ENCODE measurements at regions not wholly inside any gene's neighbourhood (a gene's known extent, or its start where the extent isn't known, plus 50 kb on each side); places are given as distances from the start of the nearest gene placed in this dataset.

DNA sequence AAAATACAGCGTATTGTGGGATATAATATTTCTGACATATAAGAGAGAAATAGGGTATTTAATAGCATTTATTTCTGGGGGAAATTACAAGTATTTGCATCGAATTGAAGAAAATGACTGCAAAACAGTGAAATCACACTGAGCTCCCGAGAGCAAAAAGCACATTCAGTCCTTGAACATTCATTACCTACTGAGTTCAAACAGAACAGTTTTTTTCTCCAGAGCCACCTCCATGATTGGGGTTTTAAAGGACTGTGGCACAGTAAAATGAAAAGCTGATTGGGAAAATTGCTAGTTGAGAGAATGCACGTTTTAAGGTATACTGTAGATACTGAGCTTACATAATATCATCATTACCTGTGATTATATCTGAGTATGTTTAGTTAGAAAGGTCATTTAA lies 58.0 kb upstream of the TRPC4 start:
- H3K9ac ChIP-seq (ENCODE audit: low read length): no peak overlapping the region
- TF ChIP-seq, protein P1, sequence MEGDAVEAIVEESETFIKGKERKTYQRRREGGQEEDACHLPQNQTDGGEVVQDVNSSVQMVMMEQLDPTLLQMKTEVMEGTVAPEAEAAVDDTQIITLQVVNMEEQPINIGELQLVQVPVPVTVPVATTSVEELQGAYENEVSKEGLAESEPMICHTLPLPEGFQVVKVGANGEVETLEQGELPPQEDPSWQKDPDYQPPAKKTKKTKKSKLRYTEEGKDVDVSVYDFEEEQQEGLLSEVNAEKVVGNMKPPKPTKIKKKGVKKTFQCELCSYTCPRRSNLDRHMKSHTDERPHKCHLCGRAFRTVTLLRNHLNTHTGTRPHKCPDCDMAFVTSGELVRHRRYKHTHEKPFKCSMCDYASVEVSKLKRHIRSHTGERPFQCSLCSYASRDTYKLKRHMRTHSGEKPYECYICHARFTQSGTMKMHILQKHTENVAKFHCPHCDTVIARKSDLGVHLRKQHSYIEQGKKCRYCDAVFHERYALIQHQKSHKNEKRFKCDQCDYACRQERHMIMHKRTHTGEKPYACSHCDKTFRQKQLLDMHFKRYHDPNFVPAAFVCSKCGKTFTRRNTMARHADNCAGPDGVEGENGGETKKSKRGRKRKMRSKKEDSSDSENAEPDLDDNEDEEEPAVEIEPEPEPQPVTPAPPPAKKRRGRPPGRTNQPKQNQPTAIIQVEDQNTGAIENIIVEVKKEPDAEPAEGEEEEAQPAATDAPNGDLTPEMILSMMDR (IDR thresholded peaks at IDR 0.05): no peak
- no peak for TF ChIP-seq EZH2 (IDR thresholded peaks at IDR 0.05; ENCODE audit: borderline replicate concordance, insufficient read depth, low read depth, low read length, poor library complexity, severe bottlenecking)
- WGBS (ENCODE audit: insufficient coverage): no CpG with 5 or more reads among the region's 4 CpGs
- H3K4me3 Mint-ChIP-seq: no peak overlapping the region
- H3K4me1 ChIP-seq (ENCODE audit: control insufficient read depth in 2 of 2, insufficient read depth in 2 of 2, low read length in 2 of 2): no peaks in the 10 kb centered on the region
- H3K4me2 ChIP-seq (replicated peaks; ENCODE audit: low read depth, low read length, poor library complexity, severe bottlenecking): no peak overlapping the region
- no peaks in the 10 kb centered on the region for H3K36me3 ChIP-seq (replicated peaks in 1 of 2; ENCODE audit: control extremely low read depth in 1 of 2, control insufficient read depth in 1 of 2, extremely low read depth in 1 of 2, insufficient read depth in 2 of 2, low read length in 1 of 2)
- no peak overlapping the region for H3K27ac ChIP-seq (ENCODE audit: low read length in 2 of 2)
- no peaks in the 10 kb centered on the region for H3K9me3 ChIP-seq (ENCODE audit: control extremely low read depth in 1 of 3, control insufficient read depth in 2 of 3, insufficient read depth in 1 of 3, low read length in 2 of 3)
- H3K9me3 Mint-ChIP-seq (ENCODE audit: insufficient read depth): no peaks in the 10 kb centered on the region
- POLR2A ChIA-PET: no interaction called here
- H3K4me3 ChIP-seq (ENCODE audit: control extremely low read depth in 1 of 5, extremely low read depth in 1 of 5, insufficient read depth in 1 of 5, low read depth in 2 of 5, low read length in 4 of 5): no peak overlapping the region
- DNase-seq: no peak
- H3K79me2 ChIP-seq (ENCODE audit: control insufficient read depth, insufficient read depth, low read length): no peaks in the 10 kb centered on the region
- intact Hi-C loops (cut with micrococcal nuclease): no loop called here
- H3K27ac Mint-ChIP-seq: no peak overlapping the region
- H3K27me3 Mint-ChIP-seq: no peaks in the 10 kb centered on the region
- H3K27me3 ChIP-seq (replicated peaks in 1 of 4; ENCODE audit: control extremely low read depth in 1 of 4, control insufficient read depth in 3 of 4, insufficient read depth in 4 of 4, low read length in 3 of 4): no peaks in the 10 kb centered on the region
- no peak for ATAC-seq (ENCODE audit: low read depth)
- CTCF ChIA-PET: no interaction called here
- H4K20me1 ChIP-seq (ENCODE audit: control insufficient read depth, insufficient read depth, low read length, poor library complexity, severe bottlenecking): no peaks in the 10 kb centered on the region
- H3K4me1 Mint-ChIP-seq: no peaks in the 10 kb centered on the region
- no peak overlapping the region for H2AFZ ChIP-seq (ENCODE audit: insufficient read depth, low read depth, low read length, poor library complexity, severe bottlenecking)

DNA sequence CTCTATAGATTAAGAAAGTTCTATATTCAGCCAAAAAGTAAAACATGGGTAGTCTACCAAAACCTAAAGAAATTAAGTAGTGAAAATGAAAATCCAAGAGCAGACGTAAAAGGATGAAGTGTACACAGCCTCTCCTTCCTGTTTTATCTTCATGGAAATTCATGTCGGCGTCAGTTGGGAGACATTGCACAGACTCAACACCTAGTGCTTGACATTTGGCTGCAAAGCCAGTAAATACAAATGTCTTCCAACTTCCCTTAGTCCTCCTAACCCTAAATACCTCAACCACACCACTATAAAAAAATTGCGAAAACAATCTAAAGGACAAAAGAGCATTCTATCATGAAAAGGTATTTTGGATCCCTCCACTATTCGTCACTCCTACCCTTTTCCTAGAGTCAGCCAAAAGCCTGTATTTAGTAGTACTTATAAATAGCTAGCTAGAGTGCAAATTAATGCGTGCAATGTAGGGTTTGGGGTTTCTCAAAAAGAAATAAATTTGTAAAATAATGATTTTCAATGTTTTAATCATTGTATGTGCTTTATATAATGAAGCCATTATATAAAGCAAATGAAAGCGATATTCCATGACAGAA lies 56.4 kb upstream of the TRPC4 start:
- H3K9me3 Mint-ChIP-seq (ENCODE audit: insufficient read depth): no peaks in the 10 kb centered on the region
- POLR2A ChIA-PET: no interaction called here
- 91% methylated on average over 4 of the region's 7 CpGs for WGBS (ENCODE audit: insufficient coverage)

More for the DNA sequence above, 56.4 kb upstream of the TRPC4 start:
- Histone ChIP-seq H3K4me1 (ENCODE audit: control insufficient read depth in 2 of 2, insufficient read depth in 2 of 2, low read length in 2 of 2) (no peaks in the 10 kb centered on the region), H3K27ac (ENCODE audit: low read length in 2 of 2) (no peak overlapping the region), H3K9me3 (ENCODE audit: control extremely low read depth in 1 of 3, control insufficient read depth in 2 of 3, insufficient read depth in 1 of 3, low read length in 2 of 3) (no peaks in the 10 kb centered on the region), H2AFZ (ENCODE audit: insufficient read depth, low read depth, low read length, poor library complexity, severe bottlenecking) (no peak overlapping the region), H3K4me3 (ENCODE audit: control extremely low read depth in 1 of 5, extremely low read depth in 1 of 5, insufficient read depth in 1 of 5, low read depth in 2 of 5, low read length in 4 of 5) (no peak overlapping the region), H3K36me3 (replicated peaks in 1 of 2; ENCODE audit: control extremely low read depth in 1 of 2, control insufficient read depth in 1 of 2, extremely low read depth in 1 of 2, insufficient read depth in 2 of 2, low read length in 1 of 2) (no peaks in the 10 kb centered on the region), H3K27me3 (replicated peaks in 1 of 4; ENCODE audit: control extremely low read depth in 1 of 4, control insufficient read depth in 3 of 4, insufficient read depth in 4 of 4, low read length in 3 of 4) (no peaks in the 10 kb centered on the region), H3K4me2 (replicated peaks; ENCODE audit: low read depth, low read length, poor library complexity, severe bottlenecking) (no peak overlapping the region), H4K20me1 (ENCODE audit: control insufficient read depth, insufficient read depth, low read length, poor library complexity, severe bottlenecking) (no peaks in the 10 kb centered on the region), H3K79me2 (ENCODE audit: control insufficient read depth, insufficient read depth, low read length) (no peaks in the 10 kb centered on the region), H3K9ac (ENCODE audit: low read length) (no peak overlapping the region)
- no peak overlapping the region for H3K27ac Mint-ChIP-seq
- CTCF ChIA-PET: no interaction called here
- ATAC-seq (ENCODE audit: low read depth) (no peak), DNase-seq (no peak)
- no peaks in the 10 kb centered on the region for H3K4me1 Mint-ChIP-seq
- intact Hi-C loops (cut with micrococcal nuclease): no loop called here
- H3K4me3 Mint-ChIP-seq: no peak overlapping the region
- no peak for TF ChIP-seq EZH2 (IDR thresholded peaks at IDR 0.05; ENCODE audit: borderline replicate concordance, insufficient read depth, low read depth, low read length, poor library complexity, severe bottlenecking)
- H3K27me3 Mint-ChIP-seq: no peaks in the 10 kb centered on the region
